Stimulated activated naive CD8-positive, alpha-beta T cell treated with anti-CD3 and anti-CD28 coated beads, Interleukin-15, Interleukin-2, amounts not matched to agents 100 ng/mL and 50 ng/mL, for 24 hours (primary cell): ENCODE measurements at regions not wholly inside any gene's neighbourhood (a gene's known extent, or its start where the extent isn't known, plus 50 kb on each side); places are given as distances from the start of the nearest gene placed in this dataset.
A peak's percentile ranks its signal among the peaks of the same experiment; 100 is the strongest.
"Not testable (repeated sequence)": the region's sequence is repeated elsewhere in the genome, so short reads cannot be mapped to it uniquely, and the experiment has no call there.

Source experiments
- H3K27ac Mint-ChIP-seq: one replicate; pipeline ENCODE4 v1.8.0; 2021; ENCODE audit warnings: mild to moderate bottlenecking, mixed read lengths
- H3K27me3 Mint-ChIP-seq: one replicate; pipeline ENCODE4 v1.8.0; 2021; ENCODE audit warnings: mixed read lengths
- H3K36me3 Mint-ChIP-seq: one replicate; pipeline ENCODE4 v1.8.0; 2021; ENCODE audit warnings: low read depth, mixed read lengths
- H3K4me1 Mint-ChIP-seq: one replicate; pipeline ENCODE4 v1.8.0; 2021; ENCODE audit warnings: low read depth, mixed read lengths
- H3K4me3 Mint-ChIP-seq: one replicate; pipeline ENCODE4 v1.8.0; 2021; ENCODE audit warnings: mild to moderate bottlenecking, mixed read lengths
- H3K9me3 Mint-ChIP-seq: one replicate; pipeline ENCODE4 v1.8.0; 2021; ENCODE audit warnings: mixed read lengths

GRCh38 chr1:185531838-185532237 lies 202.4 kb upstream of the HMCN1 start:
- Mint-ChIP-seq H3K27me3 (no peaks in the 10 kb centered on the region), H3K27ac (no peak overlapping the region), H3K4me1 (peaks cover 4% of the 10 kb centered on the region), H3K9me3 (no peaks in the 10 kb centered on the region), H3K36me3 (no peaks in the 10 kb centered on the region), H3K4me3 (no peak overlapping the region)

GRCh38 chr1:185530215-185530614 lies 204.0 kb upstream of the HMCN1 start:
- H3K36me3 Mint-ChIP-seq: no peaks in the 10 kb centered on the region
- H3K4me1 Mint-ChIP-seq: peaks cover 9% of the 10 kb centered on the region
- no peaks in the 10 kb centered on the region for H3K9me3 Mint-ChIP-seq
- H3K27me3 Mint-ChIP-seq: no peaks in the 10 kb centered on the region
- H3K4me3 Mint-ChIP-seq: no peak overlapping the region
- H3K27ac Mint-ChIP-seq: no peak overlapping the region

- no peaks in the 10 kb centered on the region for H3K27me3 Mint-ChIP-seq
- H3K27ac Mint-ChIP-seq: no peak overlapping the region
- H3K4me1 Mint-ChIP-seq: peaks cover 9% of the 10 kb centered on the region
- H3K4me3 Mint-ChIP-seq: no peak overlapping the region
- no peaks in the 10 kb centered on the region for H3K36me3 Mint-ChIP-seq
- no peaks in the 10 kb centered on the region for H3K9me3 Mint-ChIP-seq
These were observed 204.5 kb upstream of the HMCN1 start for GRCh38 chr1:185529673-185530072.

- H3K27me3 Mint-ChIP-seq: no peaks in the 10 kb centered on the region
- H3K4me3 Mint-ChIP-seq: no peak overlapping the region
- H3K4me1 Mint-ChIP-seq: peaks cover 9% of the 10 kb centered on the region
- H3K9me3 Mint-ChIP-seq: no peaks in the 10 kb centered on the region
- H3K36me3 Mint-ChIP-seq: no peaks in the 10 kb centered on the region
- no peak overlapping the region for H3K27ac Mint-ChIP-seq
These were observed 206.0 kb upstream of the HMCN1 start for GRCh38 chr1:185528084-185528676.

- Mint-ChIP-seq H3K4me1 (peaks cover 9% of the 10 kb centered on the region), H3K9me3 (peaks cover 4% of the 10 kb centered on the region), H3K27me3 (no peaks in the 10 kb centered on the region), H3K4me3 (no peak overlapping the region), H3K27ac (no peak overlapping the region), H3K36me3 (no peaks in the 10 kb centered on the region)
These were observed 207.6 kb upstream of the HMCN1 start for GRCh38 chr1:185526344-185527307.

- Mint-ChIP-seq H3K4me1 (peaks cover 6% of the 10 kb centered on the region), H3K27me3 (no peaks in the 10 kb centered on the region), H3K4me3 (no peak overlapping the region), H3K9me3 (peaks cover 12% of the 10 kb centered on the region), H3K36me3 (no peaks in the 10 kb centered on the region), H3K27ac (peak overlapping the region; percentile 49)
These were observed 203.3 kb upstream of the IVNS1ABP start for GRCh38 chr1:185520188-185520920.

GRCh38 chr1:185517808-185518419 lies 200.9 kb upstream of the IVNS1ABP start:
- H3K27ac Mint-ChIP-seq: no peak overlapping the region
- no peaks in the 10 kb centered on the region for H3K36me3 Mint-ChIP-seq
- H3K4me3 Mint-ChIP-seq: no peak overlapping the region
- peaks cover 10% of the 10 kb centered on the region for H3K9me3 Mint-ChIP-seq
- no peaks in the 10 kb centered on the region for H3K27me3 Mint-ChIP-seq
- peaks cover 10% of the 10 kb centered on the region for H3K4me1 Mint-ChIP-seq

GRCh38 chr1:185517301-185517700 lies 200.3 kb upstream of the IVNS1ABP start:
- not testable (repeated sequence) for H3K27ac Mint-ChIP-seq, H3K4me3 Mint-ChIP-seq, H3K36me3 Mint-ChIP-seq, H3K27me3 Mint-ChIP-seq, H3K9me3 Mint-ChIP-seq
- peaks cover 10% of the 10 kb centered on the region for H3K4me1 Mint-ChIP-seq

GRCh38 chr1:185515696-185516095 lies 198.7 kb upstream of the IVNS1ABP start:
- H3K27ac Mint-ChIP-seq: no peak overlapping the region
- H3K27me3 Mint-ChIP-seq: no peaks in the 10 kb centered on the region
- H3K4me3 Mint-ChIP-seq: no peak overlapping the region
- peaks cover 8% of the 10 kb centered on the region for H3K9me3 Mint-ChIP-seq
- H3K4me1 Mint-ChIP-seq: peaks cover 9% of the 10 kb centered on the region
- no peaks in the 10 kb centered on the region for H3K36me3 Mint-ChIP-seq

- H3K4me1 Mint-ChIP-seq: peaks cover 4% of the 10 kb centered on the region
- no peaks in the 10 kb centered on the region for H3K36me3 Mint-ChIP-seq
- H3K4me3 Mint-ChIP-seq: no peak overlapping the region
- peaks cover 9% of the 10 kb centered on the region for H3K9me3 Mint-ChIP-seq
- H3K27ac Mint-ChIP-seq: no peak overlapping the region
- H3K27me3 Mint-ChIP-seq: no peaks in the 10 kb centered on the region
These were observed 197.3 kb upstream of the IVNS1ABP start for GRCh38 chr1:185514311-185514710.

- no peak overlapping the region for H3K4me3 Mint-ChIP-seq
- peaks cover 12% of the 10 kb centered on the region for H3K9me3 Mint-ChIP-seq
- no peaks in the 10 kb centered on the region for H3K27me3 Mint-ChIP-seq
- H3K36me3 Mint-ChIP-seq: no peaks in the 10 kb centered on the region
- peaks cover 4% of the 10 kb centered on the region for H3K4me1 Mint-ChIP-seq
- no peak overlapping the region for H3K27ac Mint-ChIP-seq
These were observed 195.4 kb upstream of the IVNS1ABP start for GRCh38 chr1:185512442-185512841.

- H3K4me1 Mint-ChIP-seq: peaks cover 23% of the 10 kb centered on the region
- no peaks in the 10 kb centered on the region for H3K27me3 Mint-ChIP-seq
- no peaks in the 10 kb centered on the region for H3K9me3 Mint-ChIP-seq
- no peak overlapping the region for H3K27ac Mint-ChIP-seq
- H3K4me3 Mint-ChIP-seq: no peak overlapping the region
- no peaks in the 10 kb centered on the region for H3K36me3 Mint-ChIP-seq
These were observed 184.1 kb upstream of the IVNS1ABP start for GRCh38 chr1:185501099-185501498.

GRCh38 chr1:185500001-185500626 lies 183.1 kb upstream of the IVNS1ABP start:
- H3K36me3 Mint-ChIP-seq: no peaks in the 10 kb centered on the region
- no peak overlapping the region for H3K4me3 Mint-ChIP-seq
- H3K9me3 Mint-ChIP-seq: no peaks in the 10 kb centered on the region
- peaks cover 23% of the 10 kb centered on the region for H3K4me1 Mint-ChIP-seq
- peak overlapping the region; percentile 62 for H3K27ac Mint-ChIP-seq
- no peaks in the 10 kb centered on the region for H3K27me3 Mint-ChIP-seq

GRCh38 chr1:185498207-185498606 lies 181.2 kb upstream of the IVNS1ABP start:
- H3K27ac Mint-ChIP-seq: no peak overlapping the region
- H3K4me3 Mint-ChIP-seq: no peak overlapping the region
- peaks cover 23% of the 10 kb centered on the region for H3K4me1 Mint-ChIP-seq
- no peaks in the 10 kb centered on the region for H3K27me3 Mint-ChIP-seq
- no peaks in the 10 kb centered on the region for H3K9me3 Mint-ChIP-seq
- no peaks in the 10 kb centered on the region for H3K36me3 Mint-ChIP-seq
